Type B pancreatic cell (in vitro differentiated cells): ENCODE measurements at regions not wholly inside any gene's neighbourhood (a gene's known extent, or its start where the extent isn't known, plus 50 kb on each side); places are given as distances from the start of the nearest gene placed in this dataset.

Experiments used
- DNase-seq: peaks from one replicate; pipeline ENCODE4 v3.0.0; 2021; ENCODE audit warnings: mixed read lengths; ENCODE audit not compliant: unreplicated experiment; ENCODE audit errors: extremely low spot score
- H3K27ac Mint-ChIP-seq: 2 replicates; pipeline ENCODE4 v1.8.0; 2021; ENCODE audit warnings: mild to moderate bottlenecking, mixed read lengths
- H3K27me3 Mint-ChIP-seq: 2 replicates; pipeline ENCODE4 v1.8.0; 2021; ENCODE audit warnings: mixed read lengths
- H3K36me3 Mint-ChIP-seq: 2 replicates; pipeline ENCODE4 v1.8.0; 2021; ENCODE audit warnings: mixed read lengths
- H3K4me1 Mint-ChIP-seq: one replicate; pipeline ENCODE4 v1.8.0; 2021; ENCODE audit warnings: mixed read lengths; ENCODE audit not compliant: unreplicated experiment
- H3K4me3 Mint-ChIP-seq: 2 replicates; pipeline ENCODE4 v1.8.0; 2021; ENCODE audit warnings: mild to moderate bottlenecking, mixed read lengths
- H3K9me3 Mint-ChIP-seq: 2 replicates; pipeline ENCODE4 v1.8.0; 2021; ENCODE audit warnings: mixed read lengths
- TF ChIP-seq, protein P1 (sequence below): fragments of 200-600 bp; sonication (generic); conservative IDR thresholded peaks from 2 replicates; pipeline ENCODE4 v1.5.0; 2021; ENCODE audit warnings: antibody characterized with exemption, mild to moderate bottlenecking

DNA sequence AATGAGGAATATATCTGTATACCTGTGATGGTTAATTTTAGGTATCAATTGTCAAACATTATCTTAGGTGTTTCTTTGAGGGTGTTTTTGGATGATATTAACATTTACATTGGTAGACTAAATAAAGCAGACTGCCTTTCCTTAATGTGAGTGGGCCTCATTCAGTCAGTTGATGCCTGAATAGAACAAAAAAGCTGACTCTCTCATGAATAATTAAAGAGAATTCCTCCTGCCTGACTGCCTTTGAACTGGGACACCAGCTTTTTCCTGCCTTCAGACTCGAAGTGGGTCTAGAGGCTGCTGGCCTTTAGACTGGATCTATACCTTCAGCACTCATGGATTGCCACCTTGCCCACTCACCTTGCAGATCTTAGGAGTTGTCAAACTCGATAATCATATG is 117.9 kb upstream of the TMEM168 start:
- no peak overlapping the region for H3K4me3 Mint-ChIP-seq
- H3K9me3 Mint-ChIP-seq = peaks cover 8% of the 10 kb centered on the region
- DNase-seq = no peak
- no peak overlapping the region for H3K27ac Mint-ChIP-seq
- no peaks in the 10 kb centered on the region for H3K27me3 Mint-ChIP-seq
- TF ChIP-seq, protein P1, sequence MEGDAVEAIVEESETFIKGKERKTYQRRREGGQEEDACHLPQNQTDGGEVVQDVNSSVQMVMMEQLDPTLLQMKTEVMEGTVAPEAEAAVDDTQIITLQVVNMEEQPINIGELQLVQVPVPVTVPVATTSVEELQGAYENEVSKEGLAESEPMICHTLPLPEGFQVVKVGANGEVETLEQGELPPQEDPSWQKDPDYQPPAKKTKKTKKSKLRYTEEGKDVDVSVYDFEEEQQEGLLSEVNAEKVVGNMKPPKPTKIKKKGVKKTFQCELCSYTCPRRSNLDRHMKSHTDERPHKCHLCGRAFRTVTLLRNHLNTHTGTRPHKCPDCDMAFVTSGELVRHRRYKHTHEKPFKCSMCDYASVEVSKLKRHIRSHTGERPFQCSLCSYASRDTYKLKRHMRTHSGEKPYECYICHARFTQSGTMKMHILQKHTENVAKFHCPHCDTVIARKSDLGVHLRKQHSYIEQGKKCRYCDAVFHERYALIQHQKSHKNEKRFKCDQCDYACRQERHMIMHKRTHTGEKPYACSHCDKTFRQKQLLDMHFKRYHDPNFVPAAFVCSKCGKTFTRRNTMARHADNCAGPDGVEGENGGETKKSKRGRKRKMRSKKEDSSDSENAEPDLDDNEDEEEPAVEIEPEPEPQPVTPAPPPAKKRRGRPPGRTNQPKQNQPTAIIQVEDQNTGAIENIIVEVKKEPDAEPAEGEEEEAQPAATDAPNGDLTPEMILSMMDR = no peak
- H3K36me3 Mint-ChIP-seq = peaks cover 49% of the 10 kb centered on the region
- no peaks in the 10 kb centered on the region for H3K4me1 Mint-ChIP-seq

DNA sequence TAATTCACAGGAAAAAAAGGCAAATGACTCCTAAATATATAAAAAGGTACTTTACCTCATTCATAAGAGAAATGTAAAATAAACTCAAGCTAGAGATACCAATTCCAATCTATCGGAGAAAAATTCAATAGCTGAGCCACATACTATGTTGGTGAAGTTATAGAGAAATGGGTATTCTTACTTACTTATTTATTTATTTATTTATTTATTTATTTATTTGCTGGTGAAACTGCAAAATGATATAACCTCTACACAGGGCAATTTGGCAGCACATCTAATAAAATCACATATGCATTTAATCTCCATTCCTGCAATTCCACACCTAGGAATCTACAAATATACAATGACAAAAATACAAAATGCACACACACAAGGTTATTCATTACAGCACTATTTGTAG is 117.5 kb upstream of the TMEM168 start:
- Mint-ChIP-seq H3K9me3 (peaks cover 8% of the 10 kb centered on the region), H3K36me3 (peaks cover 46% of the 10 kb centered on the region), H3K27me3 (no peaks in the 10 kb centered on the region)

DNA sequence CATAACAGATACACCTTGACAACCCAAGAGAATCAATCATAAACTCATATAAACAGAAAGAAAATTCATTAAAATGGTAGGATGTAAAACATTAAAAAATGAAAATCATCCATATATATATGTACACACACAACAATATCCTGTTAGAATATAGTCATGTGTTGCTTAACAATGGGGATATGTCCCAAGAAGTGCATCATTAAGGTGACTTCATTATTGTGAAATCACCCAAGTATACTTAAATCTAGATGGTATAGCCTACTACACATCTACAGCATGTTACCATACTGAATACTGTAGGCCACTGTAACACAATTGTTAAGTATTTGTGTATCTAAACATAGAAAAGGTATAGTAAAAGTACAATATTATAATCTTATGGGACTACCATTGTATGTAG is 115.8 kb upstream of the TMEM168 start:
- Mint-ChIP-seq H3K4me3 (no peak overlapping the region), H3K36me3 (peaks cover 48% of the 10 kb centered on the region), H3K27me3 (no peaks in the 10 kb centered on the region), H3K9me3 (peaks cover 4% of the 10 kb centered on the region), H3K4me1 (no peaks in the 10 kb centered on the region), H3K27ac (no peak overlapping the region)
- TF ChIP-seq, protein P1 = no peak
- no peak for DNase-seq

More for the DNA sequence above, 117.5 kb upstream of the TMEM168 start:
- Mint-ChIP-seq H3K4me3 (no peak overlapping the region), H3K27ac (no peak overlapping the region), H3K4me1 (no peaks in the 10 kb centered on the region)
- no peak for DNase-seq
- TF ChIP-seq, protein P1 = no peak

DNA sequence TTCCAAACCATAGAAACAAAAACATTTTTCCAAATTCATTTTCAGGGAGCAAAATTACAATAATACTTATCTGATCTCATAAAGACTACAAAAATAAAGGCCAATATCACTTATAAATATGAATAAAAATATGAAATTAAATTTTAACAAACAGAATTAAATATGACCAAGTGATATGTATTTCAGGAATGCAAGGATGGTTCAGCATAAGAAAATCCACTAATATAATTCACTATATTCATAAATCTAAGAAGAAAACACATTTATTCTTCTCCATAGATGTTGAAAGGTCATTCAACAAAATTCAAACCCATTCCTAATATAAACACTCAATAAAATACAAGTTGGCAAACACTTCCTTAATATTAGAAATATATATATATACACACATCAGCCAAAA is 115.2 kb upstream of the TMEM168 start:
- no peak overlapping the region for H3K27ac Mint-ChIP-seq
- H3K4me3 Mint-ChIP-seq = no peak overlapping the region
- H3K36me3 Mint-ChIP-seq = peaks cover 49% of the 10 kb centered on the region
- no peaks in the 10 kb centered on the region for H3K27me3 Mint-ChIP-seq
- H3K4me1 Mint-ChIP-seq = no peaks in the 10 kb centered on the region
- no peaks in the 10 kb centered on the region for H3K9me3 Mint-ChIP-seq
- no peak for DNase-seq
- TF ChIP-seq, protein P1 = no peak

DNA sequence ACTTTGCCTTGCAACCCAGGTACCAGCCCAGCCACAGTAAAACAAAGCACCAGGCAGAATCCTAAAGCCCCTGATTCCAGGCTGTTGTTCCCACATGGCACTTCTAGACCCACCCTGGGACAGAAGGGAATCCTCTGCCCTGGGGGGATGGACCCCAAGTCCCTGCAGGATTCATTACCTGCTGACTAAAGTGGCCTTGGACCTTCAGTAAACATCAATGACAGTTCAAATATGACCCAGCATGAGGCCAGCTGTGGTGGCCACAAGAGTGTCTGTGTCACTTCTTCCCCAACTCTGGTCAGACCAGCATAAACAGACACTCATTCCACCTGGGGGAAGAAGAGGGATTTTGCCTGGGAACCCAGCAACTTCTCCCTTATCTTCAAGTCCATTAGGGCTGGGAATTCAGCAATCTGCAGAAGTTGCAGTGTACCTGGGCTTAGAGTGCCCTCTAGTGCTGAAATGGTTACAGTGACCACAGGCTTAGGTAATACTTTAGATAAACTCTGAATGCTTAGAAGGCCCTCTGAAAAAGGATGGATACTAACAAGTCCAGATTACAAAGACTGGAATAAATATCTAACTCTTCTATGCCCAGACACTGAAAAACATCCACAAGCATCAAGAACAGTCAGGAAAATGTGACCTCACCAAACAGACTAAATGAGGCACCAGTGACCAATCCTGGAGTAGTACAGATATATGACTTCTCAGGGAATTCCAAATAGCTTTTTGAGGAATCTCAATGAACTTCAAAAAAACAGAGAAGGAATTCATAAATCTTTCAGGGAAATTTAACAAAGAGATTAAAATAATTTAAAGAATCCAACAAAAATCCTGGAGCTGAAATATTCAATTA is 108.5 kb upstream of the TMEM168 start:
- Mint-ChIP-seq H3K27ac (no peak overlapping the region), H3K4me3 (no peak overlapping the region), H3K36me3 (peaks cover 49% of the 10 kb centered on the region), H3K4me1 (no peaks in the 10 kb centered on the region), H3K27me3 (no peaks in the 10 kb centered on the region), H3K9me3 (peaks cover 5% of the 10 kb centered on the region)
- DNase-seq = no peak
- TF ChIP-seq, protein P1 = peak; percentile 78
